ENCODE measurements at regions not wholly inside any gene's neighbourhood (a gene's known extent, or its start where the extent isn't known, plus 50 kb on each side); places are given as distances from the start of the nearest gene placed in this dataset.
"Not testable (repeated sequence)": the region's sequence is repeated elsewhere in the genome, so short reads cannot be mapped to it uniquely, and the experiment has no call there.

DNA sequence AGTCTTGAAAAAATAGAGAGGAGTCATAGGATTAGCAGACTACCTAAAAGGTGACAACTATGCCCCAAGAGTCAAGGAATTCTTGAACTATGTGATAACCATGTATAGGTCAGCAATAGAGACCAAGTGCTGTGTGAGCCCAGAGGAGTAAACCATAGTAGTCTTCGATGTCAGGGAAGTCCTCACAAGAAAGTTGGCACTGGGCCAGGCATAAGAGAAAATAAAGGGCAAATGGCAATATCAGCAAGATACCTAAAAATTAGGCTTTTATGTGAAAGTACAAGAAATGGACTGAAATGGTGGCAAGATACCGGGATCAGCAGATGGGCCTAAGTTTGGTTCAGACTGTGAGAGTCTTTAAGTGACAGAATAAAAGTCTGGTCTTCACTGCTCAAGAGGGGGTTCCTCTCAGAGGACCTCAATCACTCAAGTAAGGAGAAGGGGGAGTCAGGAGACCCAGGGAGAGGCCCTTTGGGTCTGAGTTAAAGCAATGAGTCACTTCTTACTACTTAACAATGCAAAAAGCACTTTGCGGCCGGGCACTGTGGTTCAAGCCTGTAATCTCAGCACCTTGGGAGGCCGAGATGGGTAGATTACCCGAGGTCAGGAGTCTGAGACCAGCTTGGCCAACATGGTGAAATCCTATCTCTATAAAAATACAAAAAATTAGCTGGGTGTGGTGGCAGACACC is 95.0 kb downstream of the TEX35 start:
- peak overlapping the region; percentile 29 to 82 (median 62) for H3K27ac ChIP-seq
- TF ChIP-seq POLR2A (IDR thresholded peaks at IDR 0.05): no peak
- TF ChIP-seq, protein P1, sequence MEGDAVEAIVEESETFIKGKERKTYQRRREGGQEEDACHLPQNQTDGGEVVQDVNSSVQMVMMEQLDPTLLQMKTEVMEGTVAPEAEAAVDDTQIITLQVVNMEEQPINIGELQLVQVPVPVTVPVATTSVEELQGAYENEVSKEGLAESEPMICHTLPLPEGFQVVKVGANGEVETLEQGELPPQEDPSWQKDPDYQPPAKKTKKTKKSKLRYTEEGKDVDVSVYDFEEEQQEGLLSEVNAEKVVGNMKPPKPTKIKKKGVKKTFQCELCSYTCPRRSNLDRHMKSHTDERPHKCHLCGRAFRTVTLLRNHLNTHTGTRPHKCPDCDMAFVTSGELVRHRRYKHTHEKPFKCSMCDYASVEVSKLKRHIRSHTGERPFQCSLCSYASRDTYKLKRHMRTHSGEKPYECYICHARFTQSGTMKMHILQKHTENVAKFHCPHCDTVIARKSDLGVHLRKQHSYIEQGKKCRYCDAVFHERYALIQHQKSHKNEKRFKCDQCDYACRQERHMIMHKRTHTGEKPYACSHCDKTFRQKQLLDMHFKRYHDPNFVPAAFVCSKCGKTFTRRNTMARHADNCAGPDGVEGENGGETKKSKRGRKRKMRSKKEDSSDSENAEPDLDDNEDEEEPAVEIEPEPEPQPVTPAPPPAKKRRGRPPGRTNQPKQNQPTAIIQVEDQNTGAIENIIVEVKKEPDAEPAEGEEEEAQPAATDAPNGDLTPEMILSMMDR (IDR thresholded peaks at IDR 0.05): no peak

DNA sequence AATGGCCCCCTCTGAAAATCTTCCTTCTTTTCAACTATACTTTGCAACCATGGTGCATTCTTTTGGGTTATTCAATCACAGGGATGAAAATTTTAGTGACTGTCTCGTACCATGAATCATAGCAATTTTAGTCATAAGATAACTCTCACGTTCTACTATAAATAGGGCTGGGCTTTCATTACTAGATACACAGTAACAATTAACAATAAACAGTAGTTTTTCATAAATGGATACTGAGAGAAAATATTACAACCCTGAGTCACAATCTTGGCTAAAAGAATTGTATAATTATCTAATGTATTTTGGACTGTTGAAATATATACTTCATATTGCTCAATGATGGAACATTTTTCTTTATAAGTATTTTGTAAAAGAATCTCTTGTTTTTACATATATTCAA is 96.1 kb downstream of the TEX35 start:
- Histone ChIP-seq H3K4me1 (peaks cover 0 to 27% (median 9%) of the 10 kb centered on the region in 4 donors), H3K9me3 (no peaks in the 10 kb centered on the region), H3K27me3 (no peaks in the 10 kb centered on the region), H3K4me3 (no peak overlapping the region), H3K36me3 (no peaks in the 10 kb centered on the region), H3K27ac (peak overlapping the region; percentile 26 to 82 (median 56))
- TF ChIP-seq POLR2A (IDR thresholded peaks at IDR 0.05): no peak
- TF ChIP-seq, protein P1 (IDR thresholded peaks at IDR 0.05): no peak
- no peak for DNase-seq

More for the DNA sequence above, 95.0 kb downstream of the TEX35 start:
- no peak overlapping the region for H3K4me3 ChIP-seq
- no peaks in the 10 kb centered on the region for H3K9me3 ChIP-seq
- peaks cover 0 to 27% (median 9%) of the 10 kb centered on the region in 4 donors for H3K4me1 ChIP-seq
- H3K36me3 ChIP-seq: no peaks in the 10 kb centered on the region
- DNase-seq: peak in 2 of 3 donors; percentile 45 to 58
- H3K27me3 ChIP-seq: no peaks in the 10 kb centered on the region

DNA sequence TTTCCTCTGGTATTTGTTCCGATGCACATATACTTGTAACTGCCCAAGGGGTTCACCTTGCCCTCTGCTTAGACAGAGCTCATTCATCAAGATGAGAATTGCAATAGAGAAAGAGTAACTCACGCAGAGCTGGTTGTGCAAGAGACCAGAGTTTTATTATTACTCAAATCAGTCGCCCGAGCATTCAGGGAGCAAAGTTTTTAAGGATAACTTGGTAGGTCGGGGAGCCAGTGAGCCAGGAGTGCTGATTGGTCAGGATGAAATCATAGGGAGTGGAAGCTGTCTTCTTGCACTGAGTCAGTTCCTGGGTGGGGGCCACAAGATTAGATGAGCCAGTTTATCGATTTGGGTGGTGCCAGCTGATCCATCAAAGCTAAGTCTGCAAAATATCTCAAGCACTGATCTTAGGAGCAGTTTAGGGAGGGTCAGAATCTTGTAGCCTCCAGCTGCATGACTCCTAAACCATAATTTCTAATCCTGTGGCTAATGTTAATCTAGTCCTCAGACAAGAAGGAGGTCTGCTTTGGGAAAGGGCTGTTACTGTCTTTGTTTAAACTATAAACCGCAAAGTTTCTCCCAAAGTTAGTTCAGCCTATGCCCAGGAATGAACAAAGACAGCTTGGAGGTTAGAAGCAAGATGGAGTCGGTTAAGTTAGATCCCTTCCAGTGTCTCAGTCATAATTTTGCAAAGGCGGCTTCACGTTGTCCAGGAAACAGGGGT is 97.9 kb downstream of the TEX35 start:
- not testable (repeated sequence) for H3K27me3 ChIP-seq, H3K27ac ChIP-seq, DNase-seq, H3K36me3 ChIP-seq, H3K9me3 ChIP-seq, H3K4me3 ChIP-seq
- H3K4me1 ChIP-seq: peaks cover 0 to 18% (median 6%) of the 10 kb centered on the region in 4 donors

DNA sequence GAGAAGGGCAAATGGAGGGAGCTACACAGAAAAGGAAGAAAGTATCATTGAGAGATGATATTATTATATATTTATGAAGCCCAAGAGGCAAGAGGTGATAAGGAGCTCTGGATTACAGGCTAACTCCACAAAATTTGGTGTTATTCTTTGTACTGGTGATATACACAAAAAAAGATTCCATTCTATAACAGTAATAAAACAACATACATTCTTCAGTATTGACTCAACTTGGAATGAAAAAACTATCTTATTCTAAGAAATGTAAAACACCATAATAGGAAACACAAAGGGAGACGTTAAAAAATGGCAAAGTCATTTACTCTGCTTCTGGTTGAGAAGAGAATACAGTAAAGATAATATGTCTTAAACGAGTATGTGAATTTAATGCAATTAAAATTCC is 99.4 kb downstream of the TEX35 start:
- TF ChIP-seq POLR2A (IDR thresholded peaks at IDR 0.05): no peak
- TF ChIP-seq, protein P1 (IDR thresholded peaks at IDR 0.05): no peak

DNA sequence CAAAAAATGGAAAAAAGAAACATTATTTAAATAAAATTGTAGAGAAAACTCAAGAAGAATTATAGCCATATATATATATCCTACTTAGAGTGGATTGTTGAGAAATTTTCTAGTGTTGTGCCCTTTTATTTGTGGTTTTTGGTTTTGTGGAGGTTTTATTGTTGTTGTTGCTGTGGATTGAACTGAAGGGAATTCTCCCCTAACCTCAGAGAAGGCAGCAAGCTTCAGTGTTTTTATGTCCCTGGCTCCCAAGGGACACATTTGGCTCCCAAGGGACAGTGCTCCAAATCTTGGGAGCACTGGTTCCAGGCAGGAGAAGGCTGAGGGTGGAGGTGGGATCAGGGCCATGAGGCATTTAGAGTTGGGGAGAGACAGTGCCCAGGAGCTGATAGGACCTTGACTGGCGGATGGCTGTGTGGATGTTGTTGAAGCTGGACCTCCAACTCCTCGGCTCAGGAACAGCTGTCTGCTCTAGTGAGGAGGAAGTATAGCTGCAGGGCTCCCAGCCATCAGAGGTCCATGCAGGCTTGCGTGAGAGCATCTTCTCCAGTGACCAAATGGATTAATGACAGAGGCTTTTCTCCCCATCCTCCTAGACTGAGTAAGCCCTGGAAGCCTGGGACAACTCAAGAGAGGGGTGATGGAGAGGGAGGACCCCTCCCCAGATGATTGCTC is 100.5 kb downstream of the TEX35 start:
- H3K4me3 ChIP-seq: no peak overlapping the region
- peaks cover 0 to 5% (median 0%) of the 10 kb centered on the region in 4 donors for H3K4me1 ChIP-seq
- DNase-seq: no peak
- H3K27ac ChIP-seq: peak overlapping the region in 1 of 4 donors; percentile 19
- TF ChIP-seq, protein P1 (IDR thresholded peaks at IDR 0.05): no peak
- TF ChIP-seq POLR2A (IDR thresholded peaks at IDR 0.05): no peak
- no peaks in the 10 kb centered on the region for H3K9me3 ChIP-seq
- H3K27me3 ChIP-seq: no peaks in the 10 kb centered on the region
- H3K36me3 ChIP-seq: no peaks in the 10 kb centered on the region

More for the DNA sequence above, 99.4 kb downstream of the TEX35 start:
- Histone ChIP-seq H3K4me1 (peaks cover 0 to 14% (median 5%) of the 10 kb centered on the region in 4 donors), H3K27me3 (no peaks in the 10 kb centered on the region), H3K36me3 (no peaks in the 10 kb centered on the region), H3K9me3 (no peaks in the 10 kb centered on the region), H3K4me3 (no peak overlapping the region), H3K27ac (no peak overlapping the region)
- no peak for DNase-seq

DNA sequence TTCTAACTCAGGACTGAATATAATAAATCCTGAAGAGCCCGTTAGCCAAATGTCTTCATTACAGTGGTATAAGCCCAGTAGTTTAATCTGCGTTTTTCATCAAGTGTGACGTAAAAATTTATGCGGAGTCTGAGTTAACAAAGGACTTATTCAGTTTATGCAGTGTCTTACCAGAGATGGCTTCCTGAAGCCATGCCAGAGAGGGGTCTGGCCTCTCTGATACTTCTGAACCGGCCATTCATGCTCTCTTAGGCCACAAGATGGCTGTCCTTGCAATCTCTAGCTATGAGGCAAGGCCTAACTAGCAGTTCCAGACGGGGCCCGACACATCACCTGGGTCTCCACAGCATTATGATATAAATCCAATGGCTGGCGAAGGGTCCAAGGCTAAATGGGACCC is 101.4 kb downstream of the TEX35 start:
- DNase-seq: no peak
- Histone ChIP-seq H3K36me3 (no peaks in the 10 kb centered on the region), H3K9me3 (no peaks in the 10 kb centered on the region), H3K27ac (no peak overlapping the region), H3K4me1 (no peaks in the 10 kb centered on the region), H3K27me3 (no peaks in the 10 kb centered on the region), H3K4me3 (no peak overlapping the region)
- TF ChIP-seq POLR2A (IDR thresholded peaks at IDR 0.05): no peak
- TF ChIP-seq, protein P1 (IDR thresholded peaks at IDR 0.05): no peak

Data from Peyer's patch (tissue), 4 donors.